ENCODE measurements at regions not wholly inside any gene's neighbourhood (a gene's known extent, or its start where the extent isn't known, plus 50 kb on each side); places are given as distances from the start of the nearest gene placed in this dataset.

DNA sequence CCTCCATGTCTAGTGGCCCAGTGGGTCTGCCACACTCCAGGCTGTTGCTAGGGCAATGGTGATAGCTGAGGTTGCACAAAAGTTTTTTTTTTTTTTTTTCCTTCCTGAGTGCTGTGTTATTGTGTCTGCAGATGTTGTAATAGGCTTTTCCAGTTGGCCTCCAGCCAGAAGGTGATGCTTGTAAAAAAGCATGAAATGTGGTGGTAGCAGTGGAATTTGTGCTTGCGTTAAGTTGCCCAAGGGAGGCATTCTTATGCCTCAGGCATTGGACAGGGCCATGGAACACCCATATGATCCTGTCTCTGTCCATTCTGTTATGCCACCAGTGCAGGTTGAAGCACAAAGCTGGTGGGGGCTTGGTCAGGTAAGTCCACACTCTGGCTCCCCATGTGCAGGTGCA is 660.5 kb upstream of the SPANXN1 start (continued):
- TF ChIP-seq KDM5A (IDR thresholded peaks at IDR 0.05; ENCODE audit: low read length) = no peak
- TF ChIP-seq, protein P1, sequence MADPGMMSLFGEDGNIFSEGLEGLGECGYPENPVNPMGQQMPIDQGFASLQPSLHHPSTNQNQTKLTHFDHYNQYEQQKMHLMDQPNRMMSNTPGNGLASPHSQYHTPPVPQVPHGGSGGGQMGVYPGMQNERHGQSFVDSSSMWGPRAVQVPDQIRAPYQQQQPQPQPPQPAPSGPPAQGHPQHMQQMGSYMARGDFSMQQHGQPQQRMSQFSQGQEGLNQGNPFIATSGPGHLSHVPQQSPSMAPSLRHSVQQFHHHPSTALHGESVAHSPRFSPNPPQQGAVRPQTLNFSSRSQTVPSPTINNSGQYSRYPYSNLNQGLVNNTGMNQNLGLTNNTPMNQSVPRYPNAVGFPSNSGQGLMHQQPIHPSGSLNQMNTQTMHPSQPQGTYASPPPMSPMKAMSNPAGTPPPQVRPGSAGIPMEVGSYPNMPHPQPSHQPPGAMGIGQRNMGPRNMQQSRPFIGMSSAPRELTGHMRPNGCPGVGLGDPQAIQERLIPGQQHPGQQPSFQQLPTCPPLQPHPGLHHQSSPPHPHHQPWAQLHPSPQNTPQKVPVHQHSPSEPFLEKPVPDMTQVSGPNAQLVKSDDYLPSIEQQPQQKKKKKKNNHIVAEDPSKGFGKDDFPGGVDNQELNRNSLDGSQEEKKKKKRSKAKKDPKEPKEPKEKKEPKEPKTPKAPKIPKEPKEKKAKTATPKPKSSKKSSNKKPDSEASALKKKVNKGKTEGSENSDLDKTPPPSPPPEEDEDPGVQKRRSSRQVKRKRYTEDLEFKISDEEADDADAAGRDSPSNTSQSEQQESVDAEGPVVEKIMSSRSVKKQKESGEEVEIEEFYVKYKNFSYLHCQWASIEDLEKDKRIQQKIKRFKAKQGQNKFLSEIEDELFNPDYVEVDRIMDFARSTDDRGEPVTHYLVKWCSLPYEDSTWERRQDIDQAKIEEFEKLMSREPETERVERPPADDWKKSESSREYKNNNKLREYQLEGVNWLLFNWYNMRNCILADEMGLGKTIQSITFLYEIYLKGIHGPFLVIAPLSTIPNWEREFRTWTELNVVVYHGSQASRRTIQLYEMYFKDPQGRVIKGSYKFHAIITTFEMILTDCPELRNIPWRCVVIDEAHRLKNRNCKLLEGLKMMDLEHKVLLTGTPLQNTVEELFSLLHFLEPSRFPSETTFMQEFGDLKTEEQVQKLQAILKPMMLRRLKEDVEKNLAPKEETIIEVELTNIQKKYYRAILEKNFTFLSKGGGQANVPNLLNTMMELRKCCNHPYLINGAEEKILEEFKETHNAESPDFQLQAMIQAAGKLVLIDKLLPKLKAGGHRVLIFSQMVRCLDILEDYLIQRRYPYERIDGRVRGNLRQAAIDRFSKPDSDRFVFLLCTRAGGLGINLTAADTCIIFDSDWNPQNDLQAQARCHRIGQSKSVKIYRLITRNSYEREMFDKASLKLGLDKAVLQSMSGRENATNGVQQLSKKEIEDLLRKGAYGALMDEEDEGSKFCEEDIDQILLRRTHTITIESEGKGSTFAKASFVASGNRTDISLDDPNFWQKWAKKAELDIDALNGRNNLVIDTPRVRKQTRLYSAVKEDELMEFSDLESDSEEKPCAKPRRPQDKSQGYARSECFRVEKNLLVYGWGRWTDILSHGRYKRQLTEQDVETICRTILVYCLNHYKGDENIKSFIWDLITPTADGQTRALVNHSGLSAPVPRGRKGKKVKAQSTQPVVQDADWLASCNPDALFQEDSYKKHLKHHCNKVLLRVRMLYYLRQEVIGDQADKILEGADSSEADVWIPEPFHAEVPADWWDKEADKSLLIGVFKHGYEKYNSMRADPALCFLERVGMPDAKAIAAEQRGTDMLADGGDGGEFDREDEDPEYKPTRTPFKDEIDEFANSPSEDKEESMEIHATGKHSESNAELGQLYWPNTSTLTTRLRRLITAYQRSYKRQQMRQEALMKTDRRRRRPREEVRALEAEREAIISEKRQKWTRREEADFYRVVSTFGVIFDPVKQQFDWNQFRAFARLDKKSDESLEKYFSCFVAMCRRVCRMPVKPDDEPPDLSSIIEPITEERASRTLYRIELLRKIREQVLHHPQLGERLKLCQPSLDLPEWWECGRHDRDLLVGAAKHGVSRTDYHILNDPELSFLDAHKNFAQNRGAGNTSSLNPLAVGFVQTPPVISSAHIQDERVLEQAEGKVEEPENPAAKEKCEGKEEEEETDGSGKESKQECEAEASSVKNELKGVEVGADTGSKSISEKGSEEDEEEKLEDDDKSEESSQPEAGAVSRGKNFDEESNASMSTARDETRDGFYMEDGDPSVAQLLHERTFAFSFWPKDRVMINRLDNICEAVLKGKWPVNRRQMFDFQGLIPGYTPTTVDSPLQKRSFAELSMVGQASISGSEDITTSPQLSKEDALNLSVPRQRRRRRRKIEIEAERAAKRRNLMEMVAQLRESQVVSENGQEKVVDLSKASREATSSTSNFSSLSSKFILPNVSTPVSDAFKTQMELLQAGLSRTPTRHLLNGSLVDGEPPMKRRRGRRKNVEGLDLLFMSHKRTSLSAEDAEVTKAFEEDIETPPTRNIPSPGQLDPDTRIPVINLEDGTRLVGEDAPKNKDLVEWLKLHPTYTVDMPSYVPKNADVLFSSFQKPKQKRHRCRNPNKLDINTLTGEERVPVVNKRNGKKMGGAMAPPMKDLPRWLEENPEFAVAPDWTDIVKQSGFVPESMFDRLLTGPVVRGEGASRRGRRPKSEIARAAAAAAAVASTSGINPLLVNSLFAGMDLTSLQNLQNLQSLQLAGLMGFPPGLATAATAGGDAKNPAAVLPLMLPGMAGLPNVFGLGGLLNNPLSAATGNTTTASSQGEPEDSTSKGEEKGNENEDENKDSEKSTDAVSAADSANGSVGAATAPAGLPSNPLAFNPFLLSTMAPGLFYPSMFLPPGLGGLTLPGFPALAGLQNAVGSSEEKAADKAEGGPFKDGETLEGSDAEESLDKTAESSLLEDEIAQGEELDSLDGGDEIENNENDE (IDR thresholded peaks at IDR 0.05; ENCODE audit: insufficient replicate concordance, low read length) = no peak
- no peak for TF ChIP-seq RXRA (IDR thresholded peaks at IDR 0.05; ENCODE audit: insufficient read depth, low read depth, low read length)
- no peak for TF ChIP-seq TCF12 (IDR thresholded peaks at IDR 0.05; ENCODE audit: low read depth, low read length)
- no peak for TF ChIP-seq BCL11A (IDR thresholded peaks at IDR 0.05; ENCODE audit: low read depth in 2 of 2, low read length in 2 of 2)
- TF ChIP-seq SP1 (IDR thresholded peaks at IDR 0.05; ENCODE audit: low read depth, low read length) = no peak
- no peak for TF ChIP-seq SP4 (IDR thresholded peaks at IDR 0.05; ENCODE audit: low read length)
- no peak for TF ChIP-seq CEBPB (IDR thresholded peaks at IDR 0.05; ENCODE audit: low read depth, low read length)

Measured in H1 (cell line).